ENCODE measurements at regions not wholly inside any gene's neighbourhood (a gene's known extent, or its start where the extent isn't known, plus 50 kb on each side); places are given as distances from the start of the nearest gene placed in this dataset.

DNA sequence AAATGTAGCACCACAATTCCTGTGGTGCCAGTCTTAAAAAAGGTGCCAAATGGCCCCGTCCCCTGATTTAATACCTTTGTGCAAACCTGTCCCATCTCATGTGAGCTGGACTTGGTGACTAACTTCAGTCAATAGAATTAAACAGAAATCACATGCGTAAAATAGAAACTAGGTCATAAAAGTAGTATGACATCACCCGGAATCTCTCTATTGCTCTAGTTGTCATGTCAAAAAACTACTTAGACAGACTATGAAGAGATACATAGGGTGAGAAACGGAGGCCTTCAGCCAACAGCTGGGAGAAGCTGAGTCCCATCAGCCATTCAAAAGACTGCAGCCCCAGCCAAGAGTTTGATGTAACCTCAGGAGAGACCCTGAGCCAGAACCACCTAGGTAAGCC is 293.5 kb upstream of the HS3ST1 start:
- Histone ChIP-seq H3K27ac (no peak overlapping the region), H3K4me3 (no peak overlapping the region)
- TF ChIP-seq, protein P1, sequence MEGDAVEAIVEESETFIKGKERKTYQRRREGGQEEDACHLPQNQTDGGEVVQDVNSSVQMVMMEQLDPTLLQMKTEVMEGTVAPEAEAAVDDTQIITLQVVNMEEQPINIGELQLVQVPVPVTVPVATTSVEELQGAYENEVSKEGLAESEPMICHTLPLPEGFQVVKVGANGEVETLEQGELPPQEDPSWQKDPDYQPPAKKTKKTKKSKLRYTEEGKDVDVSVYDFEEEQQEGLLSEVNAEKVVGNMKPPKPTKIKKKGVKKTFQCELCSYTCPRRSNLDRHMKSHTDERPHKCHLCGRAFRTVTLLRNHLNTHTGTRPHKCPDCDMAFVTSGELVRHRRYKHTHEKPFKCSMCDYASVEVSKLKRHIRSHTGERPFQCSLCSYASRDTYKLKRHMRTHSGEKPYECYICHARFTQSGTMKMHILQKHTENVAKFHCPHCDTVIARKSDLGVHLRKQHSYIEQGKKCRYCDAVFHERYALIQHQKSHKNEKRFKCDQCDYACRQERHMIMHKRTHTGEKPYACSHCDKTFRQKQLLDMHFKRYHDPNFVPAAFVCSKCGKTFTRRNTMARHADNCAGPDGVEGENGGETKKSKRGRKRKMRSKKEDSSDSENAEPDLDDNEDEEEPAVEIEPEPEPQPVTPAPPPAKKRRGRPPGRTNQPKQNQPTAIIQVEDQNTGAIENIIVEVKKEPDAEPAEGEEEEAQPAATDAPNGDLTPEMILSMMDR (IDR thresholded peaks at IDR 0.05), result no peak
- no peak for DNase-seq (ENCODE audit: low spot score)

DNA sequence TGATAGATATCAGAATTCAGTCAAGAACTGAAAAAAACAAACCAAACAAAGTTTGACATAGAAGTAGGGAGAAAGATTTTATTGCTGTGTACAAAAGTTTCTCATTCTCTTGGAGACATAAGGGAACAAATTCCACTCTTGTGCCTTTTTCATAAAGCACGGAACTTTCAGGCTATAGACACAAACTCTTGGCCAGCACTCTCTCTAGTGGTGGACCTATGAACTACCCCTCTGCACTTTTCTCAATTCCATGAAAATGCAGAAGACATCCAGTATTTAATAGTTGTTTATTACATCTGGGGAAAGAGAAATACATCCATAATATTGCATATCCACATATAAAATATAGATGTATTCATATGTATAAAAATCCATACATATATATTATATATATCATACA is 291.6 kb upstream of the HS3ST1 start:
- Histone ChIP-seq H3K4me3 (no peak overlapping the region), H3K27ac (no peak overlapping the region)
- no peak for DNase-seq (ENCODE audit: low spot score)
- TF ChIP-seq, protein P1 (IDR thresholded peaks at IDR 0.05), result peak; percentile 18

DNA sequence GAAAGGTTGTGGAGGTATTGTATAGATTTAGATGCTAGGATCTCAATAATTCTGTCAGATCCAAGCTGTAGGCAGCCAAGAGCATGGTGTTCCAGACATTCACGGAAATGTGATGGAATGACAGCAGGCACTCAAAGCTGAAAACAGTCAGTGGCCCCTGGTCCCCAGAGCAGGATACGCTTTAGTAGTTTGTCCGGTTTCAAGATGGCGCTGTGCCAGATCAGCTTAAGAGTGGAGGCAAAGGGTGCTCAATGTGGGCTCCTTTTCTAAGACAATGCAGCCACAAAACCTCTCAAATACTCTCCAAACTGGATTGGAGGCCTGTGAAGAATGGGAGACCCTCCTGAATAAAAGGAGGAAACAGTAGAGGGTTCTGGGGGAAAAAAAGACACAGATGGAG is 291.2 kb upstream of the HS3ST1 start:
- TF ChIP-seq, protein P1 (IDR thresholded peaks at IDR 0.05), result no peak
- no peak overlapping the region for H3K27ac ChIP-seq
- H3K4me3 ChIP-seq, result no peak overlapping the region
- no peak for DNase-seq (ENCODE audit: low spot score)

DNA sequence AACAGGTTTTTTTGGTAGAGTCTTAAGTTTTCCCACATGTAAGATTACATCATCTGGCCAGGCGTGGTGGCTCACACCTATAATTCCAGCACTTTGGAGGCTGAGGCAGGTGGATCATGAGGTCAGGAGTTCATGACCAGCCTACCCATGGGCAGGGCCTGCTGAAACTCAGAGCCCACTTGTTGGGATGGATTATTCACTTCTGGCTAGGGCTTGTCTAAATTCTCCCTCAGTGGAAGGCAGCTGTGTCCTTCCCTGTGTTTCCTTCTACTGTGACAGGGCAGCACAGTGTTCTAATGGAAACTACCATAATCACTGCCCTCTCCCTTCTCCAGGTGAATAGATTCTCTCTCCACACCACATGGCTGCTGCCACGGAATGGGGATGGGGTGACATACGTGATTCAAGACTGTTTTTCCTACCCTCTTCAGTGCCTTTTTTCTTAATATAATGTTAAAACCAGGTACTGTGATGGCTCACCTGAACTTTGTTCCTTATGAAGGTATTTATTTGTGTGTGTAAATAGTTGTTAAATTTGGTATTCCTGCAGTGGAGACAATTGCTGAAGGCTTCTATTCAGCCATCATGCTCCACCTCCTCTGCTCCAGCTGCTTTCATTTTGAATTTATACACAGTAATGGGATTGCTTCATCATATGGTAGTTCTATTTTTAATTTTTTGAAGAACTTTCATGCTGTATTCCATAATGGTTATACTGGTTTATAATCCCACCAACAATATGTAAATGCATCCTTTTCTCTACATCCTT is 287.2 kb upstream of the HS3ST1 start:
- no peak for DNase-seq (ENCODE audit: low spot score)
- Histone ChIP-seq H3K4me3 (no peak overlapping the region), H3K27ac (no peak overlapping the region)
- TF ChIP-seq, protein P1 (IDR thresholded peaks at IDR 0.05), result no peak

DNA sequence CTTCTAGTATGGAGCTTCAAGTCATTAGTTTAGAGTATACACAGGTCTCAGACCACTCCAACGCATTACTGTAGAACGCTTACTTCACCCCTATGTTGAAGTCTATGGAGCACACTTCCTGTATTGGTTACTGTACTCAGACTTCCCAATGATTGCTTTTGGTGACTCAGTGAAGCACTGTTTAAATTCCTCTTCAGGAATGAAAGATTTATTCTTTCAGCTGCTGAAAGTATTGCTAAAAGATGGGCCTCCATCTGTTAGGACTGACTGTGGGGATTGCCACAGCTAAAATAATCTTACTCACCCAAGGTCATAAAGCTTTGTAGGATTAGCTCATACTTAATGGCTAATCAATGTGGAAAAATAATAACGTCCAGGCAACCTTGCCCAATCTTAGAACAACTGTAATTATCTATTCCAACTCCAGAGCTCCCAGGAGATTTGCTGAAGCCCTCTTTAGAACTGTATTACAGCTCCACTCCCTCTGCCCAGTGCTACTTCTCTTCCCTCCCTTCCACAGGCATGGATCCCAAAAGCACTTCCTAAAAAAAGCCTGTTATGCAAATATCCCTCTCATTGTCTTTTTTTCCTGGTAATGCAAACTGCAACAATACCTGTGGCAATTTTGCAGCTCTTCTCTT is 281.9 kb upstream of the HS3ST1 start:
- no peak for DNase-seq (ENCODE audit: low spot score)
- no peak overlapping the region for H3K4me3 ChIP-seq
- no peak overlapping the region for H3K27ac ChIP-seq
- TF ChIP-seq, protein P1 (IDR thresholded peaks at IDR 0.05), result no peak

DNA sequence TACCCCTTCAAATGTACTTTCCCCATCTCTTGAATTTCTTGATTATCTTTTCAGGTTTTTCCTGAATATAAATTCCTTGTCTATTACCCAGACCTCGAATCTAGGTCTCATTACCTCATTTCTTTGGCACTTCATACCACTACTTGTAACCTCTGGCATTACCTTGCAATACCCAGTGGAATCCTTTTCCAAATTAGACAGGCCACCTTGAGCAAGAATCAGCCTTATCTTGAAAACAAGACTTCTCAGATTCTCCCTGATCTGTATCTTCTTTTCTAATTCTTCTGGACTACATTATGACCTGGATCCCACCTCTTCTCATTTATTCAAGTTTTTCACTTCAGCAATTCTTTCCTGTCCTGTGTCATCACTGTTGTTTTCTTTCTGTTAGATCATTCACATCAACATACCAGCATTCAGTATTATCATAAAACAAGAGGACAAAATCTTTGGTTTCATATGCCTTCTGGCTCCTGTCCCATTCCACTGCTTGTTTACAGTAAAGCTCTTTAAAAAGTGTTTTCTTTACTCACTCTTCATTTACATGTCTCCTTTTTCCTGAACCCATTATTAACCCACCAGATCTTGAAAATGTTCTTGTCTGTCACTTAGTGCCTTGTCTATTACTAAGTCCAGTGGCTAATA is 275.6 kb upstream of the HS3ST1 start:
- Histone ChIP-seq H3K27ac (no peak overlapping the region), H3K4me3 (no peak overlapping the region)
- TF ChIP-seq, protein P1 (IDR thresholded peaks at IDR 0.05), result no peak
- DNase-seq (ENCODE audit: low spot score), result no peak
